ENCODE measurements at regions not wholly inside any gene's neighbourhood (a gene's known extent, or its start where the extent isn't known, plus 50 kb on each side); places are given as distances from the start of the nearest gene placed in this dataset.

DNA sequence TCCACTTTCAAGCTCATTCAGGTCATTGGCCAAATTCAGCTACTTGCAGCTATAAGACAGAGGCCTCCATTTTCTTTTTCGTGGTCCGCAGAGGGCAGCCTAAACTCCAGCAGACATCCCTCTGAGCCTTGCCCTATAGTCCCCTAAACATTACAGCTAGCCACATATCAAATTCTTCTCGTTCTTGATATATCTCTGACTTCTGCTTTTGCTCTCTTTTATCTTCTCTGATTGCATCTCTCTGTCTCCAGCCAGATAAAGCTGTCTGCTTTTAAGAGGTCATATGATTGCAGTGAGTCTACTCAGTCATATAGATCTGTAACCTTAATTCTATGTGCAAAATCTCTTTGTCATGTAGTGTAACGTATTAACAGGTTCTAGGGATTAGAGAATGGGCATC lies 358.4 kb upstream of the RGS17 start:
- ChIA-PET CTCF (no interaction called here), POLR2A (no interaction called here)
- no peak for TF ChIP-seq TARDBP (IDR thresholded peaks at IDR 0.05)
- TF ChIP-seq NFRKB (IDR thresholded peaks at IDR 0.05): no peak
- TF ChIP-seq ARNT (IDR thresholded peaks at IDR 0.05): no peak
- TF ChIP-seq L3MBTL2 (conservative IDR thresholded peaks at IDR 0.05): no peak
- no peak for DNase-seq (ENCODE audit: extremely low spot score)

DNA sequence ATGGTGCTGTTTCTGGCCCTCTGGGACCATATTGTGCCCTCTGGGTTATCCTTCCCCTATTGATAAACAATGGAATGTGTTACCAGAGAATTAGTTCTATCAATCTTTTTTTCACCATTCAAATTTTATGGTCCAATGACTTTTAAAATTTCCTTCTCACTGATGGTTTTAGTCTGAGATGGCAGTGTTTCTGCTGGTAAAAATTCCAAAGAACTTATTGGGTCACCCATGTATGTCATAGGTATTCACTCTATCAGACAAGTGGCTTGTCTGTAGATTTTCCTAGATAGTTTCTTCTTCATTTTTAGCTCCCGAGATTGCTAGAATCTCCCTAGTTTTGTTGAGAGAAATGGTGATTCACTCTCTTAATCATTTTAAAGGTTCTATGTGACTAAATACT lies 357.2 kb upstream of the RGS17 start:
- ChIA-PET CTCF (no interaction called here), POLR2A (no interaction called here)
- TF ChIP-seq SP1 (IDR thresholded peaks at IDR 0.05) (no peak), SUZ12 (IDR thresholded peaks at IDR 0.05) (no peak), FOXM1 (IDR thresholded peaks at IDR 0.05; ENCODE audit: borderline replicate concordance) (no peak), CTBP1 (IDR thresholded peaks at IDR 0.05; ENCODE audit: borderline replicate concordance) (no peak), ZNF384 (IDR thresholded peaks at IDR 0.05) (no peak), NFRKB (IDR thresholded peaks at IDR 0.05) (no peak), ELF4 (IDR thresholded peaks at IDR 0.05) (no peak), FOXK2 (IDR thresholded peaks at IDR 0.05) (no peak), BHLHE40 (IDR thresholded peaks at IDR 0.05; ENCODE audit: borderline replicate concordance) (no peak), LEF1 (IDR thresholded peaks at IDR 0.05; ENCODE audit: borderline replicate concordance) (no peak), L3MBTL2 (conservative IDR thresholded peaks at IDR 0.05) (no peak), FOXA1 (IDR thresholded peaks at IDR 0.05) (no peak)
- no peak for DNase-seq (ENCODE audit: extremely low spot score)

DNA sequence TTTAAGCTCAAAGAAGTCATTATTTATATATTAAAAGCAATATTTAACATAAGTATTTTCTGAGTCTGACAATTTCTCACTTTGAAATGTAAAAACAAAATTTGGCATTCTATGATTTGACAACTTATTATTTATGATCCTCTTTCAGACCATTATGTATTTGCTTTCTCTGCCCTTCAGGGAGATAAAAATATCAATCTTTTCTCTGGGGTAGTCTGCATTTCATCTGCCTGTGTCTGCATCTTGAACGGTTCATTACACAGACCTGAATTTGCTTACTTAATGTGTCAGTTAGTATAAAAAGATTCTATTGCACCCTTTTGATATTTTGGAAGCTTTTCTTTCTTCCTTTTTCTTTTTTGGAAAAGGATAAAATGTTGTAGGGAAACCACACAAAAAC lies 354.0 kb upstream of the RGS17 start:
- no peak for DNase-seq (ENCODE audit: extremely low spot score)
- ChIA-PET POLR2A (no interaction called here), CTCF (no interaction called here)
- no peak for TF ChIP-seq FOXM1 (IDR thresholded peaks at IDR 0.05; ENCODE audit: borderline replicate concordance)
- TF ChIP-seq, protein P1, sequence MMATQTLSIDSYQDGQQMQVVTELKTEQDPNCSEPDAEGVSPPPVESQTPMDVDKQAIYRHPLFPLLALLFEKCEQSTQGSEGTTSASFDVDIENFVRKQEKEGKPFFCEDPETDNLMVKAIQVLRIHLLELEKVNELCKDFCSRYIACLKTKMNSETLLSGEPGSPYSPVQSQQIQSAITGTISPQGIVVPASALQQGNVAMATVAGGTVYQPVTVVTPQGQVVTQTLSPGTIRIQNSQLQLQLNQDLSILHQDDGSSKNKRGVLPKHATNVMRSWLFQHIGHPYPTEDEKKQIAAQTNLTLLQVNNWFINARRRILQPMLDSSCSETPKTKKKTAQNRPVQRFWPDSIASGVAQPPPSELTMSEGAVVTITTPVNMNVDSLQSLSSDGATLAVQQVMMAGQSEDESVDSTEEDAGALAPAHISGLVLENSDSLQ (IDR thresholded peaks at IDR 0.05): no peak
- no peak for TF ChIP-seq SP1 (IDR thresholded peaks at IDR 0.05)
- TF ChIP-seq CTBP1 (IDR thresholded peaks at IDR 0.05; ENCODE audit: borderline replicate concordance): no peak
- no peak for TF ChIP-seq ZNF384 (IDR thresholded peaks at IDR 0.05)
- no peak for TF ChIP-seq L3MBTL2 (conservative IDR thresholded peaks at IDR 0.05)

DNA sequence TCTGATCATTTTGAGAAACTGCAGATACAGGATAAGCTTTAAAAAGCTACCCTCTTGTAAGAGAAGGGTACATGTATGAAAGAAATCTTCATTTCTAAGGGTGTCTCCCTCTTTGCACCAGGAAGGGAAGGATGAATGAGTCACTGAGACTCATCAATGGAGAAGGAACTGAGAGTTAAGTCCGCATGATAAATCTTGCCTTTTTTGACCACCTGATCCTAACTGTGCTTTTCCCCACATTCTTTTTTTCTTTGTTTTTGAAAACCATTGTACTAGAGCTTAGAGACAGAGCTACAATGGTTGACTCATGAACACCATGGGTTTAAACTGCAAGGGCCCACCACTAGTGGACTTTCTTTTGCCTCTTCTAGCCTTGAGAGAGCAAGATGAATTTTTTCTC lies 353.0 kb upstream of the RGS17 start:
- POLR2A ChIA-PET: no interaction called here
- no peak for DNase-seq (ENCODE audit: extremely low spot score)
- TF ChIP-seq ZNF384 (IDR thresholded peaks at IDR 0.05) (no peak), ELF4 (IDR thresholded peaks at IDR 0.05) (no peak), SUZ12 (IDR thresholded peaks at IDR 0.05) (no peak), LEF1 (IDR thresholded peaks at IDR 0.05; ENCODE audit: borderline replicate concordance) (no peak), L3MBTL2 (conservative IDR thresholded peaks at IDR 0.05) (no peak), HDGF (IDR thresholded peaks at IDR 0.05; ENCODE audit: borderline replicate concordance) (no peak), FOXM1 (IDR thresholded peaks at IDR 0.05; ENCODE audit: borderline replicate concordance) (no peak), TARDBP (IDR thresholded peaks at IDR 0.05) (no peak), ARNT (IDR thresholded peaks at IDR 0.05) (no peak), NFRKB (IDR thresholded peaks at IDR 0.05) (no peak), SP1 (IDR thresholded peaks at IDR 0.05) (no peak), FOXA1 (IDR thresholded peaks at IDR 0.05) (no peak), BHLHE40 (IDR thresholded peaks at IDR 0.05; ENCODE audit: borderline replicate concordance) (no peak), CTBP1 (IDR thresholded peaks at IDR 0.05; ENCODE audit: borderline replicate concordance) (no peak)
- TF ChIP-seq, protein P1 (IDR thresholded peaks at IDR 0.05): no peak
- CTCF ChIA-PET: no interaction called here

DNA sequence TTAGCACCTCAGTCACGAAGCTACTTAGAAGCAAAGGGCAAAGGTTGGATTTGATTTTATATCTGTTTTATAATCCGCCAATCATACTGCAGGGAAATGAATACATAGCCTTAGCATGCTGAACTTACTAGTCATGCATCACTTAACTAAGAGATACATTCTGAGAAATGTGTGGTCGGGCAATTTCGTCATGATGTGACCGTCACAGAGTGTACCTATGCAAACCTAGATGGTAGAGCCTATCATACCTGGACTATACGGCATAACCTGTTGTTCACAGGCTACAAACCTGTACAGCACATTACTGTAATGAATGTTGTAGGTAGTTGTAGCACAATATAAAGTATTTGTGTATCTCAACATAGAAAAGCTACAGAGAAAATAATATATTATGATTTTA lies 345.2 kb upstream of the RGS17 start:
- CTCF ChIA-PET: interaction anchor here (0.6 kb wide), 1 partner anchor 1025 kb away, joined by 3 read pairs; no protein-coding TSS in a partner anchor
- DNase-seq (ENCODE audit: extremely low spot score): no peak
- POLR2A ChIA-PET: no interaction called here
- TF ChIP-seq CTBP1 (IDR thresholded peaks at IDR 0.05; ENCODE audit: borderline replicate concordance) (no peak), NFRKB (IDR thresholded peaks at IDR 0.05) (no peak), TARDBP (IDR thresholded peaks at IDR 0.05) (no peak), HDGF (IDR thresholded peaks at IDR 0.05; ENCODE audit: borderline replicate concordance) (no peak), BHLHE40 (IDR thresholded peaks at IDR 0.05; ENCODE audit: borderline replicate concordance) (no peak), ARNT (IDR thresholded peaks at IDR 0.05) (no peak), FOXA1 (IDR thresholded peaks at IDR 0.05) (no peak), L3MBTL2 (conservative IDR thresholded peaks at IDR 0.05) (no peak), LEF1 (IDR thresholded peaks at IDR 0.05; ENCODE audit: borderline replicate concordance) (no peak), ZNF384 (IDR thresholded peaks at IDR 0.05) (no peak), SP1 (IDR thresholded peaks at IDR 0.05) (no peak), FOXK2 (IDR thresholded peaks at IDR 0.05) (no peak), ELF4 (IDR thresholded peaks at IDR 0.05) (no peak), FOXM1 (IDR thresholded peaks at IDR 0.05; ENCODE audit: borderline replicate concordance) (no peak)
- TF ChIP-seq, protein P1 (IDR thresholded peaks at IDR 0.05): no peak

DNA sequence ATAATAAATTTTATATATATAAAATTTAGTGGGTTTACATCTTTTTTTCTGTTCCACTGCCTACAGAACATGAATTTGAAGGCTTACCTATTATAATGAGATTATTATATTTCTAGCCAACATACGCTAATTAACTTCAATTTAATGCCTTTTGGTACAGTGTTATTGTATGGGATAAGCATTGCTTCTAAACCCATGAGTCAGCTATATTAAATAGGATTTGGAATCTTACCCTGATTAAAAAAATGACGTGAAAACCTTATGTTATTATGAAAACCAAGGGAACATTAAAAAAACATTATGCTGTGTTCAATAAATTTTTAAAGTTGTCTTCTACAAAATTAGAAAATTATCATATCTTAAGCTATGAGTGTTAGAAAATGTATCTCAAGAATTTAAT lies 334.0 kb upstream of the RGS17 start:
- TF ChIP-seq, protein P1 (IDR thresholded peaks at IDR 0.05): no peak
- TF ChIP-seq ZNF384 (IDR thresholded peaks at IDR 0.05) (no peak), HDGF (IDR thresholded peaks at IDR 0.05; ENCODE audit: borderline replicate concordance) (no peak), BHLHE40 (IDR thresholded peaks at IDR 0.05; ENCODE audit: borderline replicate concordance) (no peak), FOXM1 (IDR thresholded peaks at IDR 0.05; ENCODE audit: borderline replicate concordance) (no peak), ARNT (IDR thresholded peaks at IDR 0.05) (no peak), LEF1 (IDR thresholded peaks at IDR 0.05; ENCODE audit: borderline replicate concordance) (no peak), SUZ12 (IDR thresholded peaks at IDR 0.05) (no peak), CTBP1 (IDR thresholded peaks at IDR 0.05; ENCODE audit: borderline replicate concordance) (no peak), TARDBP (IDR thresholded peaks at IDR 0.05) (no peak), NFRKB (IDR thresholded peaks at IDR 0.05) (no peak), FOXK2 (IDR thresholded peaks at IDR 0.05) (no peak), FOXA1 (IDR thresholded peaks at IDR 0.05) (no peak), L3MBTL2 (conservative IDR thresholded peaks at IDR 0.05) (no peak), ELF4 (IDR thresholded peaks at IDR 0.05) (no peak)
- POLR2A ChIA-PET: no interaction called here
- DNase-seq (ENCODE audit: extremely low spot score): no peak
- CTCF ChIA-PET: no interaction called here

Data from HEK293T (cell line).